Heart left ventricle (tissue), 16 donors: ENCODE measurements at regions not wholly inside any gene's neighbourhood (a gene's known extent, or its start where the extent isn't known, plus 50 kb on each side); places are given as distances from the start of the nearest gene placed in this dataset.
A peak's percentile ranks its signal among the peaks of the same experiment; 100 is the strongest.

Experiments
- ATAC-seq, 4 donors: fragments of 200-7000 bp; cut with Tn5 transposase; one replicate each; pipeline ENCODE4 v1.9.1; 2020 to 2022; ENCODE audit warnings: moderate library complexity in 4 of 4, mild to moderate bottlenecking in 3 of 4, moderate number of reproducible peaks in 1 of 4
- DNase-seq, 5 donors: peaks; one replicate each; pipeline ENCODE4 v3.0.0-alpha.2; 2020
- H3K27ac ChIP-seq, 12 donors: fragments of 200-600 bp; sonication (generic) in 4 of 12; one replicate each; pipeline versions ENCODE4 v1.5.0 to v1.8.0; 2016 to 2022; ENCODE audit warnings: mild to moderate bottlenecking in 2 of 12
- H3K27me3 ChIP-seq, 9 donors: fragments of 200-600 bp; sonication (generic) in 2 of 9; one replicate each; pipeline versions ENCODE4 v1.5.1 to v1.8.0; 2016 to 2022; ENCODE audit warnings: mild to moderate bottlenecking in 3 of 9
- H3K36me3 ChIP-seq, 9 donors: fragments of 200-600 bp; sonication (generic) in 2 of 9; one replicate each; pipeline versions ENCODE4 v1.5.0 to v1.8.0; 2018 to 2022; ENCODE audit warnings: mild to moderate bottlenecking in 2 of 9
- H3K4me1 ChIP-seq, 12 donors: fragments of 200-600 bp; sonication (generic) in 4 of 12; one replicate each; pipeline versions ENCODE4 v1.5.0 to v1.8.0; 2016 to 2022; ENCODE audit warnings: mild to moderate bottlenecking in 3 of 12
- H3K4me3 ChIP-seq, 12 donors: fragments of 200-600 bp; sonication (generic) in 4 of 12; one replicate each; pipeline versions ENCODE4 v1.5.0 to v1.8.0; 2017 to 2022; ENCODE audit warnings: mild to moderate bottlenecking in 9 of 12, moderate library complexity in 4 of 12
- H3K9me3 ChIP-seq, 12 donors: fragments of 200-600 bp; sonication (generic) in 4 of 12; one replicate each; pipeline versions ENCODE4 v1.5.0 to v1.8.0; 2016 to 2022; ENCODE audit warnings: mild to moderate bottlenecking in 1 of 12
- CTCF ChIP-seq, 12 donors: fragments of 200-600 bp; sonication (generic) in 4 of 12; IDR thresholded peaks; one replicate each; pipeline versions ENCODE4 v1.5.0 to v1.8.0; 2018 to 2022; ENCODE audit warnings: antibody characterized with exemption in 12 of 12, mild to moderate bottlenecking in 5 of 12
- POLR2A ChIP-seq, 2 donors: fragments of 450-650 bp; IDR thresholded peaks; one replicate each; pipeline ENCODE4 v1.6.1; 2017; ENCODE audit warnings: antibody characterized with exemption in 2 of 2, mild to moderate bottlenecking in 2 of 2, moderate library complexity in 2 of 2
- WGBS, 4 donors: extraction: QIAGEN DNeasy Blood & Tissue Kit in 2 of 4; methylation state at CpG; one replicate each; pipeline versions ENCODE4 v1.1.5 to v1.1.7; 2013 to 2018; 5-methylcytosine and 5-hydroxymethylcytosine counted together
- intact Hi-C, 10 donors: fragments of 100-400 bp; cut with DNase I; formaldehyde crosslinking; loops; one replicate each; pipeline versions ENCODE4 v1.11.1 to v1.14.2; 2022
- donor health status: ischemic (EF 13 %, LVEDD 7.1; RV severe dilation, severe dysfunction).
- donor health status: healthy with polysubstance abuse.
- donor health status: DM: no; HTN: yes; CAD: no.
- donor health status: DM: no; HTN: no; CAD: no.
- donor health status: ischemic (EF 25% LVEDD 6.9; RV normal size, moderate dysfunction).
- donor health status: ischemic (EF 25% LVEDD 5.7; RV mildly dilated, moderate dysfunction).
- donor health status: healthy.
- donor health status: DM: yes; HTN: yes; CAD: no.
- donor health status: ischemic (EF 35%, LVEDD 5.7; RV mildly dilated, moderate dysfunction).
- donor health status: nonischemic (EF 11% LVEDD 7.7; RV severe dilation, severe dysfunction).
- donor health status: DM: yes; HTN: yes; CAD: no.
- donor health status: PGD.
- donor health status: ischemic (EF 29% LVEDD 5.4; RV normal size, mild dysfunction).
- donor health status: nonischemic (EF 23%, LVEDD 6.1; RV moderate dilation, normal function).

GRCh38 chr22:27111796-27112672 lies 454.6 kb downstream of the MIAT start:
- ATAC-seq (no peak), DNase-seq (no peak)
- intact Hi-C loops = no loop called here
- H3K27ac ChIP-seq = peak overlapping the region in 5 of 12 donors; percentile 44 to 68 (median 62)
- TF ChIP-seq POLR2A (IDR thresholded peaks at IDR 0.05) = no peak
- no peak for TF ChIP-seq CTCF (IDR thresholded peaks at IDR 0.05)
- H3K4me3 ChIP-seq = no peak overlapping the region
- H3K36me3 ChIP-seq = no peaks in the 10 kb centered on the region
- peaks cover 0 to 5% (median 0%) of the 10 kb centered on the region in 9 donors for H3K27me3 ChIP-seq
- H3K4me1 ChIP-seq = peaks cover 0 to 33% (median 9%) of the 10 kb centered on the region in 12 donors
- H3K9me3 ChIP-seq = peaks cover 0 to 11% (median 0%) of the 10 kb centered on the region in 12 donors
- 69 to 85% (median 72%) methylated on average over 7 of the region's 7 CpGs for WGBS, 4 donors

GRCh38 chr22:27113211-27113635 lies 455.8 kb downstream of the MIAT start:
- no peaks in the 10 kb centered on the region for H3K36me3 ChIP-seq
- peaks cover 0 to 17% (median 0%) of the 10 kb centered on the region in 12 donors for H3K9me3 ChIP-seq
- peaks cover 0 to 26% (median 9%) of the 10 kb centered on the region in 12 donors for H3K4me1 ChIP-seq
- no peak overlapping the region for H3K4me3 ChIP-seq
- ATAC-seq (peak; percentile 65 to 92 (median 91)), DNase-seq (peak in 4 of 5 donors; percentile 40 to 79 (median 70))
- intact Hi-C loops = no loop called here
- H3K27me3 ChIP-seq = peaks cover 0 to 5% (median 0%) of the 10 kb centered on the region in 9 donors
- 44 to 55% (median 52%) methylated on average over 4 of the region's 4 CpGs for WGBS, 4 donors
- H3K27ac ChIP-seq = peak overlapping the region in 9 of 12 donors; percentile 32 to 68 (median 47)
- TF ChIP-seq POLR2A (IDR thresholded peaks at IDR 0.05) (no peak), CTCF (IDR thresholded peaks at IDR 0.05) (no peak)

- TF ChIP-seq POLR2A (IDR thresholded peaks at IDR 0.05) (no peak), CTCF (IDR thresholded peaks at IDR 0.05) (no peak)
- Histone ChIP-seq H3K27ac (peak overlapping the region in 5 of 12 donors; percentile 9 to 68 (median 62)), H3K4me1 (peaks cover 0 to 23% (median 6%) of the 10 kb centered on the region in 12 donors), H3K27me3 (peaks cover 0 to 5% (median 0%) of the 10 kb centered on the region in 9 donors), H3K4me3 (no peak overlapping the region), H3K9me3 (peaks cover 0 to 17% (median 0%) of the 10 kb centered on the region in 12 donors), H3K36me3 (no peaks in the 10 kb centered on the region)
- intact Hi-C loops = no loop called here
- DNase-seq (no peak), ATAC-seq (no peak)
These were observed 456.3 kb downstream of the MIAT start for GRCh38 chr22:27113641-27114040.

GRCh38 chr22:27114186-27114585 lies 456.8 kb downstream of the MIAT start:
- Histone ChIP-seq H3K36me3 (no peaks in the 10 kb centered on the region), H3K27ac (no peak overlapping the region), H3K4me1 (peaks cover 0 to 20% (median under 1%) of the 10 kb centered on the region in 12 donors), H3K27me3 (peaks cover 0 to 5% (median 0%) of the 10 kb centered on the region in 9 donors), H3K9me3 (peaks cover 0 to 16% (median 0%) of the 10 kb centered on the region in 12 donors), H3K4me3 (no peak overlapping the region)
- WGBS, 4 donors = 93 to 97% (median 94%) methylated on average over 9 of the region's 9 CpGs
- ATAC-seq = no peak
- intact Hi-C loops = no loop called here
- no peak for DNase-seq
- TF ChIP-seq CTCF (IDR thresholded peaks at IDR 0.05) = no peak
- TF ChIP-seq POLR2A (IDR thresholded peaks at IDR 0.05) = no peak
